HG02642 (cell line): ENCODE measurements at regions not wholly inside any gene's neighbourhood (a gene's known extent, or its start where the extent isn't known, plus 50 kb on each side); places are given as distances from the start of the nearest gene placed in this dataset.
"Not testable (repeated sequence)": the region's sequence is repeated elsewhere in the genome, so short reads cannot be mapped to it uniquely, and the experiment has no call there.

ENCODE experiments used
- ATAC-seq: cut with Tn5 transposase; IDR thresholded peaks from one replicate; pipeline ENCODE4 v1.9.1; 2021; ENCODE audit warnings: mild to moderate bottlenecking; ENCODE audit not compliant: unreplicated experiment, poor library complexity

DNA sequence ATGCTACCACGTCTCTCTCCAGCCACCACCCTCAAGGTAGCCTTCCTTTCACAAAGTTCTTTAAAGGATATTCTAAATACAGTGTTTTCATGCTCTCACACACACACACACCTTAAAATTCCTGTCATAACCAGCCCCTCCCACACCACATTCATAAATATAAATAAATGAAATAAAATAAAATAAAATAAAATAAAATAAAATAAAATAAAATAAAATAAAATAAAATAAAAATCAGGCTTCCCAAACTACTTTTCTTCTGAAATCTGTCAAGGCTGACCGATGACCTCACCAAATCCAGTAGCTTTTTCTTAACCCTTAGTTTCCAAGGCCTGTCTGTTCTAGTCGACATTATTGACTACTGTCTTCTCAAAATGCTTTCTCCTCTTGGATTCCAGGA lies 378.4 kb downstream of the SEC23A start:
- ATAC-seq, result no peak

DNA sequence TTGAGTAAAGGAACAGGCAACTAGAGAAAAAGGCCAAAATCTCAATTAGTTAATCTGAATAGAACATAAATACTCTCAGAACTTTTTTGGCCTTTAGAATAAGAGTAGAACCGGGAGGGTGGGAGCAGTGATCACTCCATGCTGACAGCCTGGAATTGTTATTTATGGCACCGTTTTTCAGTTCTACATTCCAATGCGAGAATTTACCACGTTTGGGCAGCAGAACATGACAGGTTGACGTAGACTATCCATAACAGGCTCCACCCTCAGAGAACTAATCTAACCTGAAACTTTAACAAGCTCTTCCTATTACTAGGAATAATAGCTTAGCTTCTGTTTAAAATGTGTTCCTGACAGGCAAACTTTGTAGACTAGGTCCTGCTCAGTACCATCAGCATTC lies 379.1 kb downstream of the SEC23A start:
- ATAC-seq, result no peak

DNA sequence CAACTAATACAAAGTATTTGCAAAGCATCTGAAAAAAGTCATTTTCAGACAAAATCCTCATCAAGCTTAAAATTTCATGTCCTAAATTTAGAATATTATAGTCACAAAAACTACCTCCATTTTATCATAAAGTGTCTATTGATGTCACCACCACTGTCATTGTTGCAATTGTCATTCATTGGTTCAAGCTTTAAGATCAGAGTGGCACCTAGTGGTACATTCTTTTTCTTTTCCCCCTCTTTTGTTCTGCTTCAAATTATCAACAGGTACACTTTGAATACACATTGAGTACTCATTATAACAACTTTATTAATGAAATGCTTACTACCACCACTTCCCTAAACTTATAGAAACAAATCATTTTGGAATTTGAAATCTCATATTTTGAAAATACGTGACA lies 379.8 kb downstream of the SEC23A start:
- ATAC-seq, result no peak

DNA sequence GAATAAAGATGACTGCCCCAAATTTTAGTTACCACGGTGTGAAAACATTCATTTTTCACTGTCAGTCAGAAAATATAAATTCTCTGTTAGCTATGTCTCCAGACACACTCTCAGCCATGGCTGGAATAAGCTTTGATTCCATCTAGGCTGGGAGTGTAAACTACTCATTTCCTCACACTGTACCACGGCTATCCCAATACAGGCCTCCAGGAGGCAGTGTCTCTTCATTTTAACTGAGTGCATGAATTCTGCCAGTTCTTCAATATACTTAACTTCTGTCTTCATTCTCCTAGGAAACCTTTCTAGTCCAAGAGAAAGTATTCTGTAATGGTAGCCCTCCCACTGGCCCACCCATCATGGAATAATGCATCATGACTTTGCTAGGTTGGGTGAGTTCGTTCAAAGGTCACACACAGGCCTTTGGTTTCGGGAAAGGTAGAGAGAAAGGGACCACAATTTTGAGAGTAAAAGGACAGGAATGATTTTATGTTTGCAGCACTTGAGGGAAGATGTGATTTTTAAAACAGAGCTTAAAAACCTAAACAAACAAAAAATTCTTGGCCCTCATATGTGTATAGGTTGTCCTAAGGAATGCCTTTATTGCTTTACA lies 381.1 kb downstream of the SEC23A start:
- peak; percentile 92 for ATAC-seq

DNA sequence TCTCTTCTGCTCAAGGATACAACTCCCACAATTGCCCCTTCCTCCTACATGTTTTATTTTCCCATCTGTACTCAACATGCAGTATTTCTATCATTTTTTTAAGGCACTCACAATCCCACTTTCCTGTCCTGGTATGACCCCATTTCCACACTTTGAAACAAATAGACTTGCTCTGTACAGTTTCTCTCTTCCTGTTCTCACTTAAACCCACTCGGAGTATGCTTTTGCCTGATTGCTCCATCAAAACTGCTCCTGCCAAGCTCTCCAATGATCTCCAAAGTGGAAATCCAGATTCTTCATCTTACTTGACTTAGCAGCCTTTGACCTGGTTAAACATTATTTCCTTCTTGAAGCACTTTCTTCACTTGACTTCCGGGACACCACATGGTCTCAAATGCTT lies 384.5 kb downstream of the SEC23A start:
- no peak for ATAC-seq

DNA sequence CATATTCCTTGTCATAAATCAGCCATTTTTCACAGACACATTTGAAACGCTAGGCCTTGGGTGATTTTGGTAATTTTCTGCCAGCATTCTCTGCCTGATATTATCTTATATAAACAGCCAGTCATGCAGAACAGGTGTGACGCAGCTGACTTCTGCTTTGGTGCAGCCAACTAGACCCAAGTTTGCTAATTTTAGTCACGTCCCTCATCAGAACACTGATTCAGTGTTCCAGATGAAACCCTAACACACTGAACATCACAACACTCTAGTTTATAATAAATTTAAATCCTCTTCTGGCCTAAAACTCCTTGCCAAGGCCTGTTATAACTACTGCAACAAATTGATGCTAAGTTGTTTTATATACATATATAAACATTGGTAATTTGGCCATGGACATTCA lies 386.1 kb downstream of the SEC23A start:
- ATAC-seq, result no peak

DNA sequence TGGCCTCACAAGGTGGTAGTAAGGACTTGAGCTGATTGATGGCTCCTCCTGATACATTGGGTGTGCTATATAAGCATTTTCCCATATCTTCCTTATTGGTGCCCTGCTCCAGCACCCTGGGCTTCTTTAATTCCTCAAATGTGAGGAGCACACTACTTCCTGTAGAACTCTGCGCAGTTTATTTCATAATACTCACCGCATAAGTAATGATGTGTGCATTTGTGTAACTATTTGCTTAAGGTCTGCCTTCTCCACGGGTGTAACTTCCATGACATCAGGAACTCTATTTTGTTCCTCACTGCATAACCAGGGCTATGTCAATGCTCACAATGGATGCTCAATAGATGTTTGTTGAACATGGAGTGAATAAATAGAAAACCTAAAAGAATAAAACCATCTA lies 392.2 kb downstream of the SEC23A start:
- ATAC-seq, result no peak

DNA sequence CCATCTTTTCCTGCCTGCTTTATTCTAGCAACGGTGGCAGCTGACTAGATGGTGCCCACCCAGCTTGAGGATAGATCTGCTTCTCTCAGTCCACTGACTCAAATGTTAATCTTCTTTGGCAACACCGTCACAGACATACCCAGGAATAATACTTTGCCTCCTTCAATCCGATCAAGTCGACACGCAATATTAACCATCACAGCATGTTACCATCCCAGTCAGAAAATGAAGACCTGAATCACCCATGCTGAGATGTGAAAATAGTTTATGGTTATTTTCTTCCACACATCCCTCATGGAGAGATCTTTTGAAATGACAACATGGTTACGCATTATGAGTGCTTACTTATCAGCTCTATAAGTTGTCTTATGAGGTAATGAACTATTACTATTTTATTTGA lies 392.8 kb downstream of the SEC23A start:
- no peak for ATAC-seq

DNA sequence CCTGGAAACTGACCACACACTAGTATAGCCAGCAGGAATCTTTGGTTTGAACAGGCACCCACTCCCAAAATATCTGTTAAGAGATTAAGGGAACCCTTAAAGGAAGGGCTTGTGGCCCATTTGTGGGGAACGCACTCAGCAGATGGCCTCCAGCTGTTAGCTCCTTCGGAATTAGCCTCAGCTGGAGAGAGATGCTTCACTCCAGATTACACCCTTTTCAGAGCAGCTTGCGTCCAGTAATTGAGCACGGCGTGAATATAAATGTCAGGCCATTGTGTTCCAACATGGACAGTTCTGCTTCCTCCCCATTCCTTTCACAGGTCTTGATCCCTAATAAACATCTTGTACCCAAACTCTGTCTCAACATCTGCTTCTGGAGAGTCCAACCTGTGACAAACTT lies 397.8 kb downstream of the SEC23A start:
- no peak for ATAC-seq

DNA sequence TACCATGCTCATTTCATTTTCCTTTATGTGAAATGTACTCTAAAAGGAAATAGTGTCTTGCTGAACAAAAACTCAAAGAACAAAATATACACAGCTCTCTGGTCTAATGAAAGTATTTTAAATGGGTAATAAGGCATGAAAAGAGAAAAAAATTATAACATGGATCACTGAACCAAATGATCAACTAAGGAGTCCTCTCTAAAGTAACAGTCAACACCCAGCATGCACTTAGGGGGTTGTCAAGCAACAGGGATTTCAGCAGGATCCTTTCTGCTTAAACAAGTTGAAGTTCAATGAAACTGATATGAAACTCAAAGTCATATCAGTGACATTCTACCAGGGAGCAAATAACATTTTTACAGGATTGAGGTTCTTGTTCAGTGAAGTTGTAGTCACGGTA lies 398.8 kb downstream of the SEC23A start:
- ATAC-seq, result no peak

DNA sequence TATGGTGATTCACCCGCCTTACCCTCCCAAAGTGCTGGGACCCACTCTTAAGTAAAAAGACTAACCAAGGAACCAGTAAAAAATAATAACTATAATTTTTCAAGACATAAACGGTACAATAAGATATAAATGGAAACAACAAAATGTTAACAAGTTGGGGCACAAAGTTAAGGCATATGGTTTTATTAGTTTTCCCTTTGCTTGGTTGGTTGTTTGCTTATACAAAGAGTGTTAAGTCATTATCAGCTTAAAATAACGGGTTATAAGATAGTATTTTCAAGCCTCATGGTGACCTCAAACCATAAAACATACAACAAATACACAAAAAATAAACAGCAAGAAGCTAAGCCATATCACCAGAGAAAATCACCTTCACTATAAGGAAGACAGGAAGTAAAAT lies 406.1 kb downstream of the SEC23A start:
- no peak for ATAC-seq

DNA sequence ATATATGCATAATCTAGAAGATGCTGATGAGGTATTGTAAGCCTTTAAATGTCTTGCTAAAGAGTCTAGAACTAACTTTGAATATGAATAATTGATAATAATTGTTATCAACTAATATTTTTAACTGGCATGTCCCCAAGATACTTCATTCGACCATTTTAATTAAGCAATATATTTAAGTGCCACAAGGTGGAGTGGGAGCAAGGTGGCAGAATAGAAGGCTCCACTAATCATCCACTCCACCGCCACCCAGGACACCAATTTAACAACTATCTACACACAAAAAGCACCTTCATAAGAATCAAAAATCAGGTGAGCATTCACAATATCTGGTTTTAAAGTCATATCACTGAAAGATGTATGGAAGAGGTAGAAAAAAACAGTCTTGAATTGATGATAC lies 409.6 kb downstream of the SEC23A start:
- ATAC-seq, result no peak

DNA sequence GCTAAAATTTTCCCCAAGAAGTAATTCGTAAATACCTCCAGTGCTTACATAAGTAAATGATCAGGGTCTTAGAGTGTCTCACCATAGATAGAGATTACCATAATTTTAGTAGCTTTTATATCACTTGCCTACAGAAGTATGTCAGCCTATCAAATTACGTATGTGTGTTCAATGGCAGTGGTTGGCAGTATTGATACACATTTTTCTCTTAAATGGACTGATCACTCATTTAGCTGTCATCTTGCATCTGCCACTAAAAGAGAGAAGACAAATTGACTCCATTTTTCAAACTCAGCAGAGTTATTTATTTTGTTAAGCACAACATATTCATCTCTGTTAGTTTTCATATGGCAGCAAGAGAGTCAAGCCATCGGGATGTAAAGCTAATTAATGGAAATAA lies 413.1 kb upstream of the CLEC14A start:
- no peak for ATAC-seq

DNA sequence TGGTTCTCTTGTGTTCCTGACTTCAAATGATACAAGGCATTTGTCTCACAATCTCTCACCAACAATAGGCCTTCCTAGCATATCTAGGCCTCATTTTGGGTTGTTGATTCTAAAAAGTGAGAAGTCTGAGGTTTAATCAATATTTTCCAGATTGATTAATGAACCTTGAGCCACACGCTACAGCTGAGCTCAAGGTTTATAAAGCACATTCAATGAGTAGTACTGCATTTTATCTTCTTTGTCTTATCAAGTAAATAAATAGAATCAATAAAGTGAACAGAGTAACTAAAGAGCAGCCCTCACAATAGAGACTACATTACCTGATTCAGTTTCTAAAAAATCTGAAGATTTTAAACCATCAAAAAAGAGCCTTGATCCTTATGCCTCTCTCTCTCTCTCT lies 407.5 kb upstream of the CLEC14A start:
- ATAC-seq, result no peak

DNA sequence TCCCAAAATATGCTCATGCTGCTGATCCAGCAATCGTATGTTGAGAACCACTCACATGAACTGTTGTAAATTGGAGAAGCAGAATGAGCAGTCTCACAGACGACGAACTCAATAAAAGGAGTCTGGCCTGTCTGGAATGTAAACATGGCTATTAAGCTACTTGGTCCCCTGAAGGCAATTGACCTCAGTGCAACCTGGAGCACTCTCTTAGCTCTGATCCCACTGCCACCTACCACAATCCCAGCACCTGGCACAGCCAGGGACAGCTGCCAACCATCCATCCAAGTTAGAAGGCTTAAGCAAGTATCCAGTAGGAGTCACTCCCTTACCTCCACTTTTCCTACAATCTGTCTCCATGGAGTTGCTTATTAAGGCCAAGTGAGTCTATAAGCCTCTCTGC lies 406.9 kb upstream of the CLEC14A start:
- no peak for ATAC-seq

DNA sequence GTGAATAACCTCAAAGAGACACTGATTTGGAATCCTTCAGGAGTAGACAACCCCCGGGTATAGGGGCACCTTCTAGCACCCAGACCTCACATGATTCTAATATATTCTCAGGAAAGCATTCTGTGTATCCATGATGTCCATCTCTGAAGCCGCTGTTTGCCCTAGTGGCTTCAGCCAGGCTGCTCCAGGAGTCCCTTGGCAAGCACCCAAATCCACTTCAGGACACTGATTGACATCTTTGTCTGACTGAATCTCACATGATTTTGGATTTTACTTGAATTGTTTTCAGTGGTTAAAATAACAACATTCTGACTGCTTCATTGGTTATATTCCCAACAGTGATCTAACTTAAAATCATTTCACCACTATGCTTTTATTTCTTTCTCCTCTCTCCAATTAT lies 390.5 kb upstream of the CLEC14A start:
- ATAC-seq, result no peak

DNA sequence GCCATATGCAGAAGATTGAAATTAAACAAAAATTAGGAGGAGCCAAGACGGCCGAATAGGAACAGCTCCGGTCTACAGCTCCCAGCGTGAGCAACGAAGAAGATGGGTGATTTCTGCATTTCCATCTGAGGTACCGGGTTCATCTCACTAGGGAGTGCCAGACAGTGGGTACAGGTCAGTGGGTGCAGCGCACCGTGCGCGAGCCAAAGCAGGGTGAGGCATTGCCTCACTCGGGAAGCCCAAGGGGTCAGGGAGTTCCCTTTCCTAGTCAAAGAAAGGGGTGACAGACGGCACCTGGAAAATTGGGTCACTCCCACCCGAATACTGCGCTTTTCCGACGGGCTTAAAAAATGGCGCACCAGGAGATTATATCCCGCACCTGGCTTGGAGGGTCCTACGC lies 379.0 kb upstream of the CLEC14A start:
- not testable (repeated sequence) for ATAC-seq

DNA sequence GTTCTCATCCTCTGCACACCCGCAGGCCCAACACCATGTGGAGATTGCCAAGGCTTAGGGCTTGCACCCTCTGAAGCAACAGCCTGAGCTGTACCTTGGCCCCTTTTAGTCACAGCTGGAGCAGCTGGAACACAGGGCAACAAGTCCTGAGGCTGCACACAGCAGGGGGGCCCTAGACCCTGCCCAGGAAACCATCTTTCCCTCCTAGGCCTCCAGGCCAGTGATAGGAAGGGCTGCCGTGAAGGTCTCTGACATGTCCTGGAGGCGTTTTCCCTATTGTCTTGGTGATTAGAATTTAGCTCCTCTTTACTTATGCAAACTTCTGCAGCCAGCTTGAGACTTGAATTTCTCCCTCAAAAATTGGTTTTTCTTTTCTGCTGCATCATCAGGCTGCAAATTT lies 373.5 kb upstream of the CLEC14A start:
- ATAC-seq, result no peak

DNA sequence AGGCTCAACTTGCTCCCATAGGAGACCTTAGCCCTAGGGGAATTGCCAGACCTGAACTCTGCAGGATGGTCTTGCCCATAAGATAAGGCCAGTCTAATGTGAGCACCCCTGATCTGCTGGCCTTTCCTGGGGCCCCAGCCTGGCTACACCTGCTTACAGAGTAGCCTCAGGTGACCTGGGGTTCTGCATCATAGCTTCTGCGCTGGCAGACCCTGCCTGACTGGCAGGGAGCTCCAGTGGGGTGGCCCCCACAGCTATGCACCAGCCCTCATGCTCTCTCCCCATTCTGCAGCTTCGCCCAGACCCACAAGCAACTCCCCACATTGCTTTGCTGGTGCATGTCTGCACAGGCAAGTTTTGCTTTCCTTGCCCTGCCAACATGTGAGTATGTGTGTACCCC lies 371.3 kb upstream of the CLEC14A start:
- no peak for ATAC-seq

DNA sequence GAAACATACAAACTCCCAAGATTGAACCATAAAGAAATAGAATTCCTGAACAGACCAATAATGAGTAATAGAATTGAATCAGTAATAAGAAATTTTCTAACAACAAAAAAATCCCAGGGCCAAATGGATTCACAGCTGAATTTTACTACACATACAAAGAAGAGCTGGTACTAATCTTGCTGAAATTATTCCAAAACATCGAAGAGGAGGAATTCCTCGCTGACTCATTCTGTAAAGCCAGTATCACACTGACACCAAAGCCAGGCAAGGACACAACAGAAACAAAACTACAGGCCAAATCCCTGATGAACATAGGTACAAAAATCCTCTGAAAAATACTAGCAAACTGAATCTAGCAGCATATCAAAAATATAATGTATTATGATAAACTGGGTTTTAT lies 367.8 kb upstream of the CLEC14A start:
- no peak for ATAC-seq

DNA sequence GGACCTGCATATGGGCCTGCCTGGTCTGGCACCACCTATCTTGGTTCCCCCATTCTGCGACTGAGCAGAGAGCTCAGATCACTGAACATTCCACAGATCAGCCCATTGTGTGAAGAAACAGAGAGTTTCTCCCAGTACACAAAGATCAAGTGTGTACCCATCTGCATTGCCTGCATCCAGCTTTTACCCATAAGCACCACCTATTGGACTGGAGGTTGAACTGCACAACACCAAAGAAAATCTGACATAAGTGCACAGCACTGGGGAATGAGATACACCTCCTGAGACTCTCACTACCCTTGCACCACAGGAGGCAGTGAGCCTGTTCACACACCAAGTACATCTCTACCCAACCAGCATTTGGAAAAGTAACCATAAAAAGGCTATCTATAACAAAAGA lies 362.6 kb upstream of the CLEC14A start:
- no peak for ATAC-seq

DNA sequence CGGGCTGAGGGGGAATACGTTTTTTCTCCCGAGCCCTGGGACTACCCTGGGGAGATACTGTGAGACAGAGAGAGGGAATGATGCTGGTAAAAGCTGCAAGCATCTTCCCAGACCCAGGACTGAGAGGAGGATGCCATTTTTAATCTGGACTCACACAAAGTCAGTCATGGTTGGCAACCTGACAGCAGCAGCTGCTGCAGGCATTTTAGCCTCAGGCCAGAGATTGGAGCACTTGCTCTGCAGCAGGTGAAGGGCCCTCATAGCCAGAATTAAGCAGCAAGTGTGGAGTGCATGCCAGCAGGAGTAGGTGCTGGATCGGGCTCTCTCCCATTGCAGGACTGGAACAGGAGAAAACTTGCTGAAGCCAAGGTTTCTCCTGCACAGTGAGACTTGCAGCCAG lies 361.1 kb upstream of the CLEC14A start:
- ATAC-seq, result no peak

DNA sequence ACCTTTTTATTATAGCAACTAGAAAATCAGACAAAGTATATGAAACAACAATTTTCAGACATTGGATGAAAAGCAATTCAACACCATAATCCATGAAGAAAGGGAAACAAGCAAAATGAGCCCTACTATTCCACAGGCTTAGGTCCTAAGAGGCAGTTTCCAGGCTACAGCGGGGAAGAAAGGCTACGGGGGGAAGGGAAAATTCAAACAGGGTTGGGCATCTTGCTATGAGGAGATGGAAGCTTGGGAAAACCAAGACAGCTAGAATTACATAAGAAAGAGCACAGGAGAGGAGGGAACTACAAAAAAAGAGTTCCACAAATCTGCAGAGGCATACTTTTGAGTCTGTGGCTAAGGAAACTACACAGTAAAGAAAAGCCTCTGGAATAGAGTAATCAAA lies 356.0 kb upstream of the CLEC14A start:
- no peak for ATAC-seq
